ENCODE measurements at regions not wholly inside any gene's neighbourhood (a gene's known extent, or its start where the extent isn't known, plus 50 kb on each side); places are given as distances from the start of the nearest gene placed in this dataset.

- no peak overlapping the region for H3K4me3 ChIP-seq
- H3K27me3 ChIP-seq: peaks cover 0 to 33% (median 0%) of the 10 kb centered on the region in 4 donors
- H3K4me1 ChIP-seq: no peaks in the 10 kb centered on the region
- DNase-seq: no peak
- intact Hi-C loops (cut with DNase I): no loop called here
- H3K27ac ChIP-seq: no peak overlapping the region
- 59 to 84% methylated on average over 2 to 3 of the region's 5 CpGs for WGBS, 2 donors
- TF ChIP-seq POLR2A (IDR thresholded peaks at IDR 0.05) (no peak), CTCF (IDR thresholded peaks at IDR 0.05) (no peak)
- H3K9me3 ChIP-seq: no peaks in the 10 kb centered on the region
- H3K36me3 ChIP-seq: no peaks in the 10 kb centered on the region
Measured at GRCh38 chr12:131208425-131208824, 254.7 kb downstream of the ADGRD1 start.

- Histone ChIP-seq H3K4me1 (no peaks in the 10 kb centered on the region), H3K4me3 (no peak overlapping the region), H3K36me3 (no peaks in the 10 kb centered on the region), H3K27me3 (peaks cover 0 to 24% (median 0%) of the 10 kb centered on the region in 4 donors), H3K9me3 (no peaks in the 10 kb centered on the region), H3K27ac (no peak overlapping the region)
- TF ChIP-seq CTCF (IDR thresholded peaks at IDR 0.05): no peak
- no peak for TF ChIP-seq POLR2A (IDR thresholded peaks at IDR 0.05)
- WGBS, 2 donors: 82 to 88% methylated on average over 11 to 16 of the region's 21 CpGs
- no peak for DNase-seq
- intact Hi-C loops (cut with DNase I): no loop called here
Measured at GRCh38 chr12:131209082-131210070, 255.7 kb downstream of the ADGRD1 start.

- Histone ChIP-seq H3K27me3 (peaks cover 0 to 23% (median 0%) of the 10 kb centered on the region in 4 donors), H3K36me3 (no peaks in the 10 kb centered on the region), H3K9me3 (no peaks in the 10 kb centered on the region), H3K4me3 (no peak overlapping the region), H3K4me1 (no peaks in the 10 kb centered on the region), H3K27ac (no peak overlapping the region)
- 20 to 71% methylated on average over 1 to 4 of the region's 13 CpGs for WGBS, 2 donors
- intact Hi-C loops (cut with DNase I): no loop called here
- TF ChIP-seq CTCF (IDR thresholded peaks at IDR 0.05) (no peak), POLR2A (IDR thresholded peaks at IDR 0.05) (no peak)
- DNase-seq: no peak
Measured at GRCh38 chr12:131210506-131211339, 257.0 kb downstream of the ADGRD1 start.

GRCh38 chr12:131211340-131211938 lies 257.7 kb downstream of the ADGRD1 start:
- Histone ChIP-seq H3K9me3 (no peaks in the 10 kb centered on the region), H3K27ac (no peak overlapping the region), H3K27me3 (peaks cover 0 to 23% (median 0%) of the 10 kb centered on the region in 4 donors), H3K36me3 (no peaks in the 10 kb centered on the region), H3K4me3 (no peak overlapping the region), H3K4me1 (no peaks in the 10 kb centered on the region)
- no peak for TF ChIP-seq CTCF (IDR thresholded peaks at IDR 0.05)
- no peak for TF ChIP-seq POLR2A (IDR thresholded peaks at IDR 0.05)
- DNase-seq: no peak
- WGBS, 2 donors: 65 to 71% methylated on average over 6 of the region's 9 CpGs
- intact Hi-C loops (cut with DNase I): no loop called here

Data from esophagus squamous epithelium (tissue), 5 donors.